Uterus (tissue), 2 donors: ENCODE measurements at regions not wholly inside any gene's neighbourhood (a gene's known extent, or its start where the extent isn't known, plus 50 kb on each side); places are given as distances from the start of the nearest gene placed in this dataset.

ENCODE experiments used
- CTCF ChIP-seq, 4 experiments: fragments of 200-600 bp in 2 of 4; fragments of 450-650 bp in 2 of 4; sonication (generic) in 2 of 4; IDR thresholded peaks; one replicate each; pipeline ENCODE4 v1.5.1; 2016 to 2019; ENCODE audit warnings: antibody characterized with exemption in 4 of 4, mild to moderate bottlenecking in 2 of 4, moderate library complexity in 1 of 4
- POLR2A ChIP-seq, 2 donors: fragments of 450-650 bp; IDR thresholded peaks; one replicate each; pipeline ENCODE4 v1.6.1; 2016; ENCODE audit warnings: antibody characterized with exemption in 2 of 2, mild to moderate bottlenecking in 1 of 2, moderate library complexity in 1 of 2

GRCh38 chr14:83974647-83975163, 1555.2 kb upstream of the FLRT2 start:
- TF ChIP-seq CTCF (IDR thresholded peaks at IDR 0.05) (no peak), POLR2A (IDR thresholded peaks at IDR 0.05) (no peak)
